K562 (cell line): ENCODE measurements at regions not wholly inside any gene's neighbourhood (a gene's known extent, or its start where the extent isn't known, plus 50 kb on each side); places are given as distances from the start of the nearest gene placed in this dataset.

Experiments
- ATAC-seq: fragments of 200-7000 bp; cut with Tn5 transposase; 3 replicates; pipeline ENCODE4 v1.9.1; 2020; ENCODE audit warnings: moderate library complexity
- BruUV-seq: library from RNA; stranded (reverse); fragments of 400-500 nt; replicated peaks from 2 replicates; lab custom pipeline; 2021; lab: Mats Ljungman, UMichigan
- CTCF ChIA-PET: fragments of 300-600 bp; formaldehyde crosslinking; extraction: SDS; loops from one replicate; lab custom pipeline; 2021; ENCODE audit warnings: low intra/inter-chr PET ratio; lab: Yijun Ruan, JAX
- POLR2A ChIA-PET: fragments of 300-600, 350-650 bp; sonication (Branson Sonifier 250); formaldehyde crosslinking; extraction: SDS; loops from one replicate; lab custom pipeline; 2021; ENCODE audit warnings: antibody characterized with exemption, inconsistent platforms; lab: Yijun Ruan, JAX
- DNase-seq, 4 experiments: peaks; one replicate each; pipeline versions ENCODE4 v3.0.0 to v3.0.0-alpha.2; 2011 to 2018; ENCODE audit warnings: low spot score in 3 of 4, mixed read lengths in 3 of 4; ENCODE audit errors: extremely low read depth in 1 of 4
- FAIRE-seq: peaks from 2 replicates; lab custom pipeline; 2011; peaks lifted over from hg19 to GRCh38; lab: Jason Lieb, UNC
- H2AFZ ChIP-seq: 2 replicates; pipeline ENCODE4 v1.6.0; 2011; ENCODE audit warnings: low read depth, low read length, control low read depth, inconsistent platforms
- H3K27ac ChIP-seq: fragments of 200-600 bp; 3 replicates; pipeline ENCODE4 v1.8.0; 2011; ENCODE audit warnings: low read depth, mild to moderate bottlenecking, control low read depth, inconsistent platforms, low read length, moderate library complexity, mixed read lengths; ENCODE audit errors: extremely low read depth
- H3K27me3 ChIP-seq, 2 experiments: fragments of 300-600 bp in 1 of 2; 2 replicates in 1 of 2; 3 replicates in 1 of 2; pipeline versions ENCODE4 v1.6.0 to v1.8.0; 2011; ENCODE audit warnings: inconsistent platforms in 2 of 2, low read length in 2 of 2, mild to moderate bottlenecking in 1 of 2, mixed read lengths in 1 of 2, moderate library complexity in 1 of 2; ENCODE audit not compliant: control insufficient read depth in 2 of 2, insufficient read depth in 2 of 2
- H3K36me3 ChIP-seq: fragments of 300-600 bp; 3 replicates; pipeline ENCODE4 v1.8.0; 2011; ENCODE audit warnings: mild to moderate bottlenecking, low read length, inconsistent platforms; ENCODE audit not compliant: control insufficient read depth, insufficient read depth
- H3K4me1 ChIP-seq, 2 experiments: fragments of 200-600 bp in 1 of 2; replicated peaks in 1 of 2; 2 replicates in 1 of 2; 3 replicates in 1 of 2; pipeline versions ENCODE4 v1.5.1 to v1.8.0; 2011; ENCODE audit warnings: inconsistent platforms in 2 of 2, low read length in 2 of 2, mild to moderate bottlenecking in 1 of 2, mixed read lengths in 1 of 2, moderate library complexity in 1 of 2; ENCODE audit not compliant: control insufficient read depth in 2 of 2, insufficient read depth in 2 of 2
- H3K4me2 ChIP-seq: 2 replicates; pipeline ENCODE4 v1.6.1; 2011; ENCODE audit warnings: low read length, control low read depth, inconsistent platforms, mixed read lengths; ENCODE audit not compliant: insufficient read depth
- H3K4me3 ChIP-seq: fragments of 200-600 bp; sonication (generic), shearing (Covaris generic); 2 replicates; pipeline ENCODE4 v1.5.1; 2016; ENCODE audit warnings: control low read depth, inconsistent platforms
- H3K79me2 ChIP-seq: fragments of 200-600 bp; 3 replicates; pipeline ENCODE4 v1.8.0; 2011; ENCODE audit warnings: low read length, inconsistent platforms; ENCODE audit not compliant: control insufficient read depth, insufficient read depth
- H3K9ac ChIP-seq, 2 experiments: 2 replicates each; pipeline versions ENCODE4 v1.6.0 to v1.6.1; 2011; ENCODE audit warnings: low read depth in 2 of 2, low read length in 2 of 2, control low read depth in 1 of 2, inconsistent platforms in 1 of 2, mild to moderate bottlenecking in 1 of 2, mixed read lengths in 1 of 2; ENCODE audit not compliant: insufficient read depth in 1 of 2
- H3K9me1 ChIP-seq: one replicate; pipeline ENCODE4 v1.6.0; 2011; ENCODE audit warnings: inconsistent platforms, mild to moderate bottlenecking, low read length, moderate library complexity; ENCODE audit not compliant: control insufficient read depth, insufficient read depth
- H3K9me3 ChIP-seq: replicated peaks from 2 replicates; pipeline ENCODE4 v1.5.1; 2011; ENCODE audit warnings: low read depth, low read length, inconsistent platforms; ENCODE audit not compliant: control insufficient read depth, insufficient read depth
- H4K20me1 ChIP-seq: replicated peaks from 2 replicates; pipeline ENCODE4 v1.6.1; 2011; ENCODE audit warnings: low read length, inconsistent platforms, mixed read lengths; ENCODE audit not compliant: control insufficient read depth, insufficient read depth
- CCAR2 ChIP-seq: fragments of 200-400 bp; formaldehyde crosslinking; IDR thresholded peaks from 2 replicates; pipeline ENCODE4 v1.6.1; 2017; ENCODE audit warnings: mild to moderate bottlenecking, low read depth, low read length
- ELF4 ChIP-seq: fragments of 450-650 bp; formaldehyde crosslinking; IDR thresholded peaks from 2 replicates; pipeline ENCODE4 v1.4.0; 2022; ENCODE audit warnings: missing genetic modification characterization
- FOXK2 ChIP-seq, 2 experiments: fragments of 450-650 bp; IDR thresholded peaks in 1 of 2; conservative IDR thresholded peaks in 1 of 2; 2 replicates each; pipeline ENCODE4 v1.6.1; 2016; ENCODE audit warnings: low read depth in 2 of 2, mild to moderate bottlenecking in 1 of 2
- GABPA ChIP-seq: fragments of 200-800 bp; sonication (Bioruptor generic); conservative IDR thresholded peaks from 2 replicates; pipeline ENCODE4 v1.6.1; 2016; ENCODE audit warnings: low read depth, missing genetic modification characterization, missing compliant biosample characterization
- HDAC3 ChIP-seq: fragments of 450-650 bp; IDR thresholded peaks from 2 replicates; pipeline ENCODE4 v1.6.1; 2018; ENCODE audit warnings: borderline replicate concordance, mild to moderate bottlenecking, moderate library complexity; ENCODE audit not compliant: partially characterized antibody
- HNRNPH1 ChIP-seq: fragments of 200-400 bp; formaldehyde crosslinking; optimal IDR thresholded peaks from 2 replicates; pipeline ENCODE3; 2017; ENCODE audit warnings: low read depth, mild to moderate bottlenecking, low read length, moderate library complexity
- NFIC ChIP-seq: fragments of 450-650 bp; IDR thresholded peaks from 2 replicates; pipeline ENCODE4 v1.6.1; 2017; ENCODE audit warnings: mild to moderate bottlenecking, inconsistent platforms
- ZNF217 ChIP-seq: sonication (generic); formaldehyde crosslinking; IDR thresholded peaks from 2 replicates; pipeline ENCODE4 v1.8.0; 2022; ENCODE audit warnings: mild to moderate bottlenecking, missing genetic modification reagents
- ZNF324 ChIP-seq: fragments of 250-450 bp; sonication (Bioruptor Pico); IDR thresholded peaks from 2 replicates; pipeline ENCODE4 v1.4.0; 2020; ENCODE audit warnings: mild to moderate bottlenecking
- WGBS: fragments of 100-300 bp; shearing (Covaris generic); methylation state at CpG from one replicate; pipeline ENCODE4 v1.1.6; 2016; ENCODE audit warnings: low coverage, mixed read lengths; ENCODE audit not compliant: insufficient coverage; ENCODE audit errors: missing lambda C conversion rate; 5-methylcytosine and 5-hydroxymethylcytosine counted together
- in situ Hi-C: fragments of 300-500 bp; cut with MboI; formaldehyde crosslinking; loops from 4 replicates; pipeline ENCODE4 v1.15.0; 2018; ENCODE audit warnings: inconsistent platforms, mixed read lengths
- intact Hi-C: fragments of 100-400 bp; cut with micrococcal nuclease; formaldehyde crosslinking; loops from 2 replicates; pipeline ENCODE4 v1.14.2; 2022

GRCh38 chr12:25757037-25757665 is 201.3 kb upstream of the RASSF8 start:
- Histone ChIP-seq H3K4me2 (no peak overlapping the region), H3K9ac (no peak overlapping the region), H3K9me3 (no peaks in the 10 kb centered on the region), H3K36me3 (no peaks in the 10 kb centered on the region), H2AFZ (no peak overlapping the region), H3K27ac (no peak overlapping the region), H3K4me1 (no peaks in the 10 kb centered on the region), H3K27me3 (no peaks in the 10 kb centered on the region), H3K79me2 (no peaks in the 10 kb centered on the region), H4K20me1 (no peaks in the 10 kb centered on the region), H3K4me3 (no peak overlapping the region), H3K9me1 (no peaks in the 10 kb centered on the region)
- FAIRE-seq = no peak
- no peak for ATAC-seq
- WGBS = 0% methylated on average over 1 of the region's 1 CpG
- BruUV-seq = no TSS peak
- in situ Hi-C loops = no loop called here
- DNase-seq = no peak
- ChIA-PET POLR2A (no interaction called here), CTCF (no interaction called here)
- no peak for TF ChIP-seq ZNF324 (CRISPR knock-in tag)
- no peak for TF ChIP-seq CCAR2
- TF ChIP-seq HNRNPH1 = no peak
- TF ChIP-seq ELF4 (CRISPR knock-in tag) = no peak
- no peak for TF ChIP-seq FOXK2 (conservative IDR thresholded peaks at IDR 0.05 in 1 of 2, IDR thresholded peaks at IDR 0.05 in 1 of 2; ENCODE audit: low read depth in 2 of 2)
- no peak for TF ChIP-seq NFIC
- TF ChIP-seq GABPA = no peak
- TF ChIP-seq ZNF217 (CRISPR knock-in tag) = no peak
- TF ChIP-seq HDAC3 = no peak
- intact Hi-C loops = no loop called here
